HG03280 (cell line): ENCODE measurements at regions not wholly inside any gene's neighbourhood (a gene's known extent, or its start where the extent isn't known, plus 50 kb on each side); places are given as distances from the start of the nearest gene placed in this dataset.

ENCODE experiments used
- ATAC-seq: cut with Tn5 transposase; IDR thresholded peaks from one replicate; pipeline ENCODE4 v1.9.1; 2021; ENCODE audit warnings: mild to moderate bottlenecking, moderate library complexity; ENCODE audit not compliant: unreplicated experiment

GRCh38 chr18:40925071-40925541 lies 1029.9 kb upstream of the PIK3C3 start:
- no peak for ATAC-seq

GRCh38 chr18:40921845-40922629 lies 1033.0 kb upstream of the PIK3C3 start:
- no peak for ATAC-seq

GRCh38 chr18:40917056-40917455 lies 1038.0 kb upstream of the PIK3C3 start:
- no peak for ATAC-seq

- ATAC-seq: no peak
Measured at GRCh38 chr18:40915724-40916123, 1039.3 kb upstream of the PIK3C3 start.

- ATAC-seq: no peak
Measured at GRCh38 chr18:40911582-40912254, 1043.3 kb upstream of the PIK3C3 start.

- no peak for ATAC-seq
Measured at GRCh38 chr18:40911041-40911440, 1044.0 kb upstream of the PIK3C3 start.

GRCh38 chr18:40907842-40908241 lies 1047.2 kb upstream of the PIK3C3 start:
- no peak for ATAC-seq

- no peak for ATAC-seq
Measured at GRCh38 chr18:40904295-40904694, 1050.7 kb upstream of the PIK3C3 start.

- no peak for ATAC-seq
Measured at GRCh38 chr18:40902436-40902835, 1052.6 kb upstream of the PIK3C3 start.

GRCh38 chr18:40897884-40898283 lies 1057.2 kb upstream of the PIK3C3 start:
- no peak for ATAC-seq

GRCh38 chr18:40883271-40883670 lies 1071.8 kb upstream of the PIK3C3 start:
- ATAC-seq: no peak

GRCh38 chr18:40882468-40882867 lies 1072.6 kb upstream of the PIK3C3 start:
- ATAC-seq: no peak

GRCh38 chr18:40878371-40878770 lies 1076.7 kb upstream of the PIK3C3 start:
- no peak for ATAC-seq

GRCh38 chr18:40877096-40877495 lies 1077.9 kb upstream of the PIK3C3 start:
- ATAC-seq: no peak

- no peak for ATAC-seq
Measured at GRCh38 chr18:40875101-40875615, 1079.9 kb upstream of the PIK3C3 start.

GRCh38 chr18:40874233-40874632 lies 1080.8 kb upstream of the PIK3C3 start:
- no peak for ATAC-seq

- ATAC-seq: no peak
Measured at GRCh38 chr18:40868110-40868858, 1086.8 kb upstream of the PIK3C3 start.

- ATAC-seq: no peak
Measured at GRCh38 chr18:40867459-40867858, 1087.6 kb upstream of the PIK3C3 start.

GRCh38 chr18:40866968-40867367 lies 1088.1 kb upstream of the PIK3C3 start:
- ATAC-seq: no peak

GRCh38 chr18:40866013-40866645 lies 1088.9 kb upstream of the PIK3C3 start:
- ATAC-seq: no peak

- ATAC-seq: no peak
Measured at GRCh38 chr18:40864846-40865245, 1090.2 kb upstream of the PIK3C3 start.
